Motor neuron (in vitro differentiated cells): ENCODE measurements at regions not wholly inside any gene's neighbourhood (a gene's known extent, or its start where the extent isn't known, plus 50 kb on each side); places are given as distances from the start of the nearest gene placed in this dataset.

Experiments used
- ATAC-seq, 8 experiments: fragments of 200-7000 bp; cut with Tn5 transposase; replicated peaks in 6 of 8; 2 replicates each; pipeline ENCODE4 v1.8.0; 2021; ENCODE audit warnings: mild to moderate bottlenecking in 8 of 8, moderate library complexity in 8 of 8
- H3K27ac ChIP-seq, 2 donors: fragments of 250-450 bp; sonication (Bioruptor Pico); 2 replicates each; pipeline ENCODE4 v1.9.0; 2021; ENCODE audit warnings: antibody characterized with exemption in 2 of 2, mild to moderate bottlenecking in 2 of 2, moderate library complexity in 1 of 2
- H3K4me1 ChIP-seq, 2 donors: fragments of 250-450 bp; sonication (Bioruptor Pico); replicated peaks in 1 of 2; 2 replicates each; pipeline ENCODE4 v1.6.1; 2021; ENCODE audit warnings: antibody characterized with exemption in 2 of 2, mild to moderate bottlenecking in 2 of 2, moderate library complexity in 1 of 2
- H3K4me3 ChIP-seq, 5 donors: fragments of 250-450 bp; sonication (Bioruptor Pico); 2 replicates each; pipeline ENCODE4 v1.9.0; 2021; ENCODE audit warnings: antibody characterized with exemption in 5 of 5, mild to moderate bottlenecking in 5 of 5, moderate library complexity in 4 of 5
- WGBS, 10 experiments: fragments of 450-650 bp; shearing (Covaris generic); methylation state at CpG; one replicate each; pipeline ENCODE4 v1.0.0; 2022; 5-methylcytosine and 5-hydroxymethylcytosine counted together
- in situ Hi-C, 9 experiments: fragments of 400-800 bp; cut with MboI; loops; one replicate each; pipeline ENCODE4 v1.15.0; 2021; ENCODE audit warnings: low sequenced_read_pairs in 9 of 9, low pct_unique_long_range_greater_than_20kb in 2 of 9; ENCODE audit not compliant: unreplicated experiment in 9 of 9

DNA sequence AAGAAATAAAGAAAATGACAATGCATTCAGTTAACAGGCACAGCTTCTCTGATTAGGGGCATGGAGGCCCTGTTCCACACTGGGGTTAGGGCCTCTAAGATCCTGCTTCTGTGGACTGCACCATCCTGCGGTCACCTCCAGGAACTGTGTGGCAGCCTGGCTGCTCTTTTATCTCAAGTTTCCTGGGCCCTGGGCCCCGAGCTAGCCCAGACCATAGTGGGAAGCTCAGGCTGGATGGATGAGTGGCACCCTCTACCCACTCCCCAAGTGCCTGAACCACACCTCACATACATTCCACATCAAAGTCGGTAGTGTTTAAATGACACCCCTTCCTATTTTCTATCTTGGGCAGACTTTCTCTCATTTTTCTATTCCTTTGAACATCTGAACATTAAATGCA lies 461.5 kb upstream of the MKI67 start:
- in situ Hi-C loops = no loop called here
- no peak overlapping the region for H3K27ac ChIP-seq
- H3K4me1 ChIP-seq = no peaks in the 10 kb centered on the region
- WGBS, 10 experiments = 17 to 100% (median 81%) methylated on average over 1 to 3 of the region's 3 CpGs; no CpG with 5 or more reads in 2 of the 10 experiments
- no peak overlapping the region for H3K4me3 ChIP-seq
- ATAC-seq = no peak

GRCh38 chr10:128588402-128588801 lies 462.2 kb upstream of the MKI67 start:
- ATAC-seq = no peak
- Histone ChIP-seq H3K27ac (no peak overlapping the region), H3K4me1 (no peaks in the 10 kb centered on the region), H3K4me3 (no peak overlapping the region)
- in situ Hi-C loops = no loop called here

- H3K4me3 ChIP-seq = no peak overlapping the region
- in situ Hi-C loops = no loop called here
- H3K27ac ChIP-seq = no peak overlapping the region
- WGBS, 10 experiments = 56 to 100% (median 91%) methylated on average over 1 of the region's 1 CpG; no CpG with 5 or more reads in 2 of the 10 experiments
- ATAC-seq = no peak
- H3K4me1 ChIP-seq = no peaks in the 10 kb centered on the region
Measured at GRCh38 chr10:128594688-128595087, 468.5 kb upstream of the MKI67 start.

DNA sequence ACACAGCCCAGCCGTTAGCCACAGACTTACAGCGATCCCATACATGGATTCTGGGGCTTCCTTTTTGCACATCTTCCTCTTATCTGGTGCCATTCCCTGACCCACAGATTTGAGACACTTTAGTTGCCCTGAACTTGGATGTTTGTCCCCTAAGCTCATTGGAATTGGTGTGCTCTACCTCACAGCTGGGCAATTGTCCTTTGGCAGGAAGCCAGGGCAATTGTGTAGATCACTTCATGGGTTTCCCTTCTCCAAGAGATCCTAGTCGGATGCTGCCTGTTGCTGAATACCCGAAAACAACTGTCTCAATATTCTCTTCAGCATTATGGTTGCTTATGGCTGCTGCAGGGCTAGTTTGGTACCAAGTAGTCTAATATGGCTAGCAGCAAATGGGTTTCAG lies 470.7 kb upstream of the MKI67 start:
- H3K27ac ChIP-seq = no peak overlapping the region
- WGBS, 10 experiments = 6 to 81% (median 66%) methylated on average over 1 to 4 of the region's 4 CpGs; no CpG with 5 or more reads in 3 of the 10 experiments
- in situ Hi-C loops = no loop called here
- no peaks in the 10 kb centered on the region for H3K4me1 ChIP-seq
- no peak for ATAC-seq
- H3K4me3 ChIP-seq = no peak overlapping the region

DNA sequence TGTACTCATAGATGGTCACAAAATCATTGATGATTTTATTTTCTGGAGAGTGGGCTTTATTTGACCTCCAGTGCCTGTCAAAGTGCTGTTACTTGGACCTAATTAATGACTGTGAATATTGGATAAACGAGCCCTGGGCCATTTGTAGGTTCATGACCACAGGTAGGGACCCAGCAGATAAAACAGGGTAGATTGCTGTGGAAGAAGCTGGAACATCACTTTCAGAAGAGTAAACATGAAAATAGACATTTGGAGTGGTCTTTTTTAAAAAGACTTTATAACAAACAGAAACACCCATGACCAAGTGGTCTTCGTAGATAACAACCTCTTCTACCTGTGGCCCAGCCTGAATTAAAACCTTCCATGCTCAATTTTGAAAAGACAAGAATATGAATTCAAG lies 472.8 kb upstream of the MKI67 start:
- Histone ChIP-seq H3K27ac (no peak overlapping the region), H3K4me3 (no peak overlapping the region), H3K4me1 (no peaks in the 10 kb centered on the region)
- in situ Hi-C loops = no loop called here
- no peak for ATAC-seq
- WGBS, 10 experiments = 0 to 100% (median 83%) methylated on average over 1 to 2 of the region's 2 CpGs

- WGBS, 10 experiments = 63 to 100% (median 86%) methylated on average over 1 to 4 of the region's 4 CpGs
Measured at GRCh38 chr10:128599538-128599937, 473.3 kb upstream of the MKI67 start.

GRCh38 chr10:128602183-128602582 lies 476.0 kb upstream of the MKI67 start:
- no peak for ATAC-seq
- no peak overlapping the region for H3K4me3 ChIP-seq
- H3K4me1 ChIP-seq = no peaks in the 10 kb centered on the region
- WGBS, 10 experiments = 17 to 94% (median 78%) methylated on average over 1 to 6 of the region's 6 CpGs; no CpG with 5 or more reads in 1 of the 10 experiments
- in situ Hi-C loops = no loop called here
- no peak overlapping the region for H3K27ac ChIP-seq

More at GRCh38 chr10:128599538-128599937, 473.3 kb upstream of the MKI67 start:
- no peak for ATAC-seq
- Histone ChIP-seq H3K4me1 (no peaks in the 10 kb centered on the region), H3K27ac (no peak overlapping the region), H3K4me3 (no peak overlapping the region)
- in situ Hi-C loops = no loop called here

GRCh38 chr10:128604025-128604424 lies 477.8 kb upstream of the MKI67 start:
- no peak overlapping the region for H3K27ac ChIP-seq
- no peak for ATAC-seq
- WGBS, 10 experiments = 0 to 100% (median 78%) methylated on average over 1 to 6 of the region's 13 CpGs; no CpG with 5 or more reads in 2 of the 10 experiments
- no peak overlapping the region for H3K4me3 ChIP-seq
- in situ Hi-C loops = no loop called here
- H3K4me1 ChIP-seq = no peaks in the 10 kb centered on the region

- ATAC-seq = no peak
- no peaks in the 10 kb centered on the region for H3K4me1 ChIP-seq
- in situ Hi-C loops = no loop called here
- 0 to 100% (median 83%) methylated on average over 1 of the region's 1 CpG; no CpG with 5 or more reads in 1 of the 10 experiments for WGBS, 10 experiments
- H3K27ac ChIP-seq = no peak overlapping the region
- no peak overlapping the region for H3K4me3 ChIP-seq
Measured at GRCh38 chr10:128605180-128605579, 479.0 kb upstream of the MKI67 start.

DNA sequence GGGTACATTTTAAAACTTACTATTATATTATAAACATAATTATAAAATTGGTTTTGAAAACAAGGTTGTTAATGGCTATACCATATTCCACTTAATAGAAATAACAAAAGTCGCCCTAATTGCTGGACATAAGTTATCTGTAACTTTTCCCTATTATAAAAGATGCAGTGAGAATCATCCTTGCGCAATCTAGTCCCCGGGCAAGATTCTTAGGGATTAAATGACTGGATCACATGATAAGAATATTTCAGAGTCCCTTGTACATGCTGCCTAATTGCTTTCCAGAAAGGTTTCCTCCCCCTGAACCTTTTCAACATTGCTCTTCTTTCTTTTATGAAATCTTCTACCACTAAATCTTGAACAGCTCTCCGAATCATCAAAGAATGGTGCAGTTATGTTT lies 479.8 kb upstream of the MKI67 start:
- Histone ChIP-seq H3K27ac (no peak overlapping the region), H3K4me1 (no peaks in the 10 kb centered on the region), H3K4me3 (no peak overlapping the region)
- WGBS, 10 experiments = 24 to 100% (median 84%) methylated on average over 2 to 4 of the region's 4 CpGs
- in situ Hi-C loops = no loop called here
- ATAC-seq = peak in 3 of 8 experiments; percentile 20 to 65 (median 41)

- whole genome bisulfite sequencing, 10 experiments = 17 to 44% (median 40%) methylated on average over 1 to 2 of the region's 2 CpGs; no CpG with 5 or more reads in 7 of the 10 experiments
- Histone ChIP-seq H3K27ac (no peak overlapping the region), H3K4me1 (no peaks in the 10 kb centered on the region), H3K4me3 (no peak overlapping the region)
- in situ Hi-C loops = no loop called here
- no peak for ATAC-seq
Measured at GRCh38 chr10:128608791-128609190, 482.6 kb upstream of the MKI67 start.

DNA sequence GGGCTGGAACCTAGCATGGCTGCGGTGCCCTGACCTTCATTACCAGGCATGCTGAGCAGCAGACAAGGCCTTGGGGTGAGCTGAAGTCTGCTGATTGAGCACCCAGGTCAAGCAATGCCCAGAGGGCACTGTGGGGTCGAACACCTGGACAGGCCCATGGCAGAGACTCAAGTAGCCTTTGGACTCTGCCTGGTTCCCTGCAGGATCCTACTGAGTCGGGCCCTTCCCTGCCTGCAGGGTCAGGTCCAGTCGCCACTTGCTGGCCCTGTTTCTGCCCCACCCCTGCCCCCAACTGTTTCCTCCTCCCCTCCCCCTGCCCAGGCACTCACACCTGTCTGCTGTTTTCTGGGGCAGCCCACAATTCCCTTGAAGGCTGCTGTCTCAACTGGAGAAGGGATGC lies 483.2 kb upstream of the MKI67 start:
- Histone ChIP-seq H3K27ac (no peak overlapping the region), H3K4me1 (no peaks in the 10 kb centered on the region), H3K4me3 (no peak overlapping the region)
- 0 to 100% (median 83%) methylated on average over 1 of the region's 4 CpGs; no CpG with 5 or more reads in 7 of the 10 experiments for WGBS, 10 experiments
- ATAC-seq = no peak
- in situ Hi-C loops = no loop called here

DNA sequence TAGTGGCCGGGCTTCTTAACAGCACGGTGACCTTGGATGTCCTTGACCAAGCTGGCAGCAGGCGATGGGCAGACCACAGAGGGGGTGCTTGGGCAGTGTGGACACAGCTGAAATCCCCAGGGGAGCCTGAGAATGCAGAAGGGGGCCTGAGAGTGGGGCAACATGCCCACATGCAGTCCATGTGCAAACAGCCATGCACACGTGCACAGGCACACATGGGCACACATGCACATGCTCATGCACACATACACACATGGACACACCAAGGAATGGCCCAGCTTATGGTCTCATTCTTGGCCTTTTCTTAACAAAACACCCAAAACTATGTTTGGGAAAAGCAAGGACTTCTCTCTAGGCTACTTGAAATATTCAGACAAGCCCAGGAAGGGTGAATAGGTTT lies 483.9 kb upstream of the MKI67 start:
- no peak overlapping the region for H3K4me3 ChIP-seq
- no peaks in the 10 kb centered on the region for H3K4me1 ChIP-seq
- WGBS, 10 experiments = 0 to 100% (median 86%) methylated on average over 1 of the region's 4 CpGs; no CpG with 5 or more reads in 6 of the 10 experiments
- H3K27ac ChIP-seq = no peak overlapping the region
- in situ Hi-C loops = no loop called here
- no peak for ATAC-seq

GRCh38 chr10:128612195-128612594 lies 486.0 kb upstream of the MKI67 start:
- WGBS, 10 experiments = 0 to 100% (median 73%) methylated on average over 1 to 3 of the region's 7 CpGs; no CpG with 5 or more reads in 2 of the 10 experiments
- ATAC-seq = no peak
- in situ Hi-C loops = no loop called here
- Histone ChIP-seq H3K4me1 (peaks cover 0 to 2% of the 10 kb centered on the region in 2 donors), H3K27ac (no peak overlapping the region), H3K4me3 (no peak overlapping the region)
